M059J (cell line): ENCODE measurements at regions not wholly inside any gene's neighbourhood (a gene's known extent, or its start where the extent isn't known, plus 50 kb on each side); places are given as distances from the start of the nearest gene placed in this dataset.

ENCODE experiments used
- DNase-seq: peaks from one replicate; pipeline ENCODE4 v3.0.0-alpha.2; 2012; ENCODE audit warnings: low read depth

GRCh38 chr6:14065350-14065749 is 52.2 kb upstream of the CD83 start:
- DNase-seq: no peak

GRCh38 chr6:14066782-14067406 is 50.7 kb upstream of the CD83 start:
- peak; percentile 88 for DNase-seq

- peak; percentile 18 for DNase-seq
Measured at GRCh38 chr6:14067656-14068055, 49.9 kb upstream of the CD83 start.
